SK-N-SH (cell line): ENCODE measurements at regions not wholly inside any gene's neighbourhood (a gene's known extent, or its start where the extent isn't known, plus 50 kb on each side); places are given as distances from the start of the nearest gene placed in this dataset.

Experiments
- CTCF ChIA-PET: fragments of 300-600, 350-600 bp; formaldehyde crosslinking; extraction: SDS; loops from one replicate; lab custom pipeline; 2021; lab: Yijun Ruan, JAX
- POLR2A ChIA-PET: fragments of 350-600 bp; sonication (Branson Sonifier 250); formaldehyde crosslinking; extraction: SDS; loops from one replicate; lab custom pipeline; 2020; ENCODE audit warnings: antibody characterized with exemption, inconsistent platforms; lab: Yijun Ruan, JAX
- DNase-seq: peaks from one replicate; pipeline ENCODE4 v3.0.0; 2012
- H2AFZ ChIP-seq: fragments of 200-600 bp; sonication (generic); 2 replicates; pipeline ENCODE4 v1.8.1; 2016; ENCODE audit warnings: antibody characterized with exemption, mild to moderate bottlenecking, low read depth
- H3F3A ChIP-seq: fragments of 200-600 bp; sonication (generic); replicated peaks from 2 replicates; pipeline ENCODE3; 2016; ENCODE audit warnings: antibody characterized with exemption, mild to moderate bottlenecking; ENCODE audit not compliant: insufficient read depth
- H3K27ac ChIP-seq, 2 experiments: fragments of 200-500 bp in 1 of 2; fragments of 200-600 bp in 1 of 2; sonication (Bioruptor generic) in 1 of 2; sonication (generic), shearing (Covaris generic) in 1 of 2; 2 replicates each; pipeline versions ENCODE4 v1.5.1 to v1.6.1; 2014 to 2016; ENCODE audit warnings: low read depth in 2 of 2, inconsistent platforms in 1 of 2, low read length in 1 of 2, mild to moderate bottlenecking in 1 of 2, mixed read lengths in 1 of 2
- H3K27me3 ChIP-seq: fragments of 200-600 bp; sonication (generic), shearing (Covaris generic); 2 replicates; pipeline ENCODE4 v1.6.1; 2016; ENCODE audit warnings: mixed run types; ENCODE audit not compliant: insufficient read depth
- H3K36me3 ChIP-seq, 2 experiments: fragments of 200-500 bp in 1 of 2; fragments of 200-600 bp in 1 of 2; sonication (Bioruptor generic) in 1 of 2; sonication (generic) in 1 of 2; replicated peaks in 1 of 2; 2 replicates each; pipeline versions ENCODE3 to v1.5.1; 2014 to 2016; ENCODE audit warnings: low read length in 1 of 2, mild to moderate bottlenecking in 1 of 2; ENCODE audit not compliant: insufficient read depth in 2 of 2, control insufficient read depth in 1 of 2
- H3K4me1 ChIP-seq, 2 experiments: fragments of 200-500 bp in 1 of 2; fragments of 200-600 bp in 1 of 2; sonication (Bioruptor generic) in 1 of 2; sonication (generic), shearing (Covaris generic) in 1 of 2; 2 replicates each; pipeline versions ENCODE4 v1.5.1 to v1.6.1; 2014 to 2016; ENCODE audit warnings: low read depth in 1 of 2, low read length in 1 of 2, mixed run types in 1 of 2; ENCODE audit not compliant: insufficient read depth in 2 of 2, control insufficient read depth in 1 of 2
- H3K4me2 ChIP-seq: fragments of 200-600 bp; sonication (generic), shearing (Covaris generic); 2 replicates; pipeline ENCODE4 v1.6.1; 2017; ENCODE audit warnings: mixed run types
- H3K4me3 ChIP-seq, 2 experiments: fragments of 200-500 bp in 1 of 2; fragments of 200-600 bp in 1 of 2; sonication (Bioruptor generic) in 1 of 2; sonication (generic), shearing (Covaris generic) in 1 of 2; 2 replicates each; pipeline versions ENCODE4 v1.5.1 to v1.8.1; 2014 to 2016; ENCODE audit warnings: low read depth in 2 of 2, inconsistent platforms in 1 of 2, low read length in 1 of 2, mild to moderate bottlenecking in 1 of 2, mixed read lengths in 1 of 2, moderate library complexity in 1 of 2
- H3K79me2 ChIP-seq: fragments of 200-600 bp; sonication (generic); 2 replicates; pipeline ENCODE4 v1.8.1; 2017; ENCODE audit warnings: mild to moderate bottlenecking; ENCODE audit not compliant: insufficient read depth
- H3K9ac ChIP-seq: fragments of 200-600 bp; sonication (generic); 2 replicates; pipeline ENCODE4 v1.6.1; 2017; ENCODE audit warnings: mixed run types
- H3K9me2 ChIP-seq: fragments of 200-600 bp; sonication (generic); 2 replicates; pipeline ENCODE4 v1.6.1; 2017; ENCODE audit warnings: mixed run types
- H3K9me3 ChIP-seq: fragments of 200-600 bp; sonication (generic); 2 replicates; pipeline ENCODE4 v1.6.1; 2017; ENCODE audit warnings: mixed run types, mild to moderate bottlenecking, moderate library complexity
- H4K20me1 ChIP-seq: fragments of 200-600 bp; sonication (generic); 2 replicates; pipeline ENCODE4 v1.6.1; 2017; ENCODE audit warnings: mild to moderate bottlenecking, mixed run types; ENCODE audit not compliant: insufficient read depth
- CHD2 ChIP-seq: fragments of 150-350 bp; IDR thresholded peaks from 2 replicates; pipeline ENCODE4 v1.6.1; 2018; ENCODE audit warnings: low read length; ENCODE audit not compliant: partially characterized antibody
- CTCF ChIP-seq: fragments of 200-600 bp; sonication (generic); IDR thresholded peaks from 2 replicates; pipeline ENCODE4 v1.6.1; 2017; ENCODE audit warnings: antibody characterized with exemption, mild to moderate bottlenecking, moderate library complexity
- ELF1 ChIP-seq: IDR thresholded peaks from 2 replicates; pipeline ENCODE4 v1.4.0; 2012
- EP300 ChIP-seq, 2 experiments: IDR thresholded peaks; 2 replicates each; pipeline versions ENCODE4 v1.4.0 to v1.6.1; 2012; ENCODE audit warnings: borderline replicate concordance in 1 of 2, low read depth in 1 of 2, low read length in 1 of 2
- FOSL2 ChIP-seq: IDR thresholded peaks from 2 replicates; pipeline ENCODE4 v1.4.0; 2012; ENCODE audit warnings: low read depth, mild to moderate bottlenecking, moderate library complexity, borderline replicate concordance
- FOXJ3 ChIP-seq: sonication (generic); formaldehyde crosslinking; IDR thresholded peaks from 2 replicates; pipeline ENCODE4 v1.5.1; 2020; ENCODE audit warnings: mild to moderate bottlenecking, missing genetic modification reagents
- FOXM1 ChIP-seq: IDR thresholded peaks from 2 replicates; pipeline ENCODE4 v1.4.0; 2012; ENCODE audit warnings: low read depth, mild to moderate bottlenecking
- GABPA ChIP-seq: IDR thresholded peaks from 2 replicates; pipeline ENCODE4 v1.4.0; 2012; ENCODE audit warnings: low read depth, mild to moderate bottlenecking
- MXI1 ChIP-seq: IDR thresholded peaks from 2 replicates; pipeline ENCODE4 v1.6.1; 2012; ENCODE audit warnings: mild to moderate bottlenecking, low read depth, low read length, improper control_type of control experiment
- RCOR1 ChIP-seq: fragments of 150-350 bp; IDR thresholded peaks from 2 replicates; pipeline ENCODE4 v1.6.1; 2017; ENCODE audit warnings: antibody characterized with exemption, low read length
- REST ChIP-seq: IDR thresholded peaks from 2 replicates; pipeline ENCODE4 v1.6.1; 2012; ENCODE audit warnings: mild to moderate bottlenecking, low read depth, low read length, moderate library complexity
- TCF12 ChIP-seq: IDR thresholded peaks from 2 replicates; pipeline ENCODE4 v1.4.0; 2012
- USF2 ChIP-seq: fragments of 150-350 bp; IDR thresholded peaks from 2 replicates; pipeline ENCODE4 v1.6.1; 2017; ENCODE audit warnings: antibody characterized with exemption, low read length, low read depth, borderline replicate concordance
- YY1 ChIP-seq: IDR thresholded peaks from 2 replicates; pipeline ENCODE4 v1.4.0; 2012; ENCODE audit warnings: low read depth, mild to moderate bottlenecking
- WGBS: methylation state at CpG from one replicate; pipeline ENCODE4 v1.1.6; 2017; ENCODE audit warnings: low lambda C conversion rate; 5-methylcytosine and 5-hydroxymethylcytosine counted together
- TF ChIP-seq, protein P1 (sequence below): IDR thresholded peaks from 2 replicates; pipeline ENCODE4 v1.4.0; 2012; ENCODE audit warnings: low read depth
- TF ChIP-seq, protein P2 (sequence below): IDR thresholded peaks from 2 replicates; pipeline ENCODE4 v1.4.0; 2012; ENCODE audit warnings: low read depth, borderline replicate concordance

DNA sequence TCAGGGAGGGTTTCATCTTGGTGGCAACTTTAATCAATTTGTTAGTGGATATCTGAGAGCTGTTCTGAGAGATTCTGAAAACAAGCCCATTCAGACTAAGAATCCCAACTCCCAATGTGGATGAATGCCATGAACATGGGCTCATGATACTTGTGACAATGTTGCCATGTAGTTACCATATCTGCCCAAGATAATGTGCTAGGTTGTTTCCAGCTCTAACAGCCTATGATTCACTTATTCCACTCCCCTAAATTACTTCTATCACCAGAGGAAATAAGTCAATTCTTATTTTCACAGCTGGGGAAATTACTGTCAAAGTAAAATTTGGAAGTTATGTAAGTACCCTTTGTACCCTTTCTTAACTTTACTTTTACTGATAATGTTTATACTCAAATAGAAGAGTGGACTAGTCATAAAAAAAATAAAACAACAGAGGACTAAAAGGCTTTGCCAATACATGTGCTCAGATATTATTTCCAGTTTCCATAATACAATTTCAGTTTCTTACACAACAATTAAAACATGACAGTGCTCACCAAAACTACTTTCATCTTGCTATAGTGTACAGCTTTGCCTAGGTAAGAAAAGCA lies 1101.7 kb upstream of the INTU start:
- DNase-seq = no peak
- Histone ChIP-seq H3K4me2 (no peak overlapping the region), H3K27ac (no peak overlapping the region), H3F3A (no peaks in the 10 kb centered on the region), H4K20me1 (no peaks in the 10 kb centered on the region), H3K27me3 (no peaks in the 10 kb centered on the region), H3K9me3 (no peaks in the 10 kb centered on the region), H3K9me2 (no peaks in the 10 kb centered on the region), H2AFZ (no peak overlapping the region), H3K4me3 (no peak overlapping the region), H3K4me1 (peaks cover 0 to 8% of the 10 kb centered on the region in 2 experiments; a peak in 1 of 4 replicates), H3K9ac (no peak overlapping the region), H3K79me2 (no peaks in the 10 kb centered on the region), H3K36me3 (no peaks in the 10 kb centered on the region)
- TF ChIP-seq USF2 (no peak), GABPA (no peak), EP300 (IDR thresholded peaks at IDR 0.05; ENCODE audit: borderline replicate concordance in 1 of 2, low read depth in 1 of 2, low read length in 1 of 2) (no peak), ELF1 (no peak), CTCF (no peak), CHD2 (no peak), FOXJ3 (CRISPR knock-in tag) (no peak), MXI1 (no peak), FOXM1 (no peak)
- TF ChIP-seq, protein P1, sequence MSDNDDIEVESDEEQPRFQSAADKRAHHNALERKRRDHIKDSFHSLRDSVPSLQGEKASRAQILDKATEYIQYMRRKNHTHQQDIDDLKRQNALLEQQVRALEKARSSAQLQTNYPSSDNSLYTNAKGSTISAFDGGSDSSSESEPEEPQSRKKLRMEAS = no peak
- TF ChIP-seq, protein P2, sequence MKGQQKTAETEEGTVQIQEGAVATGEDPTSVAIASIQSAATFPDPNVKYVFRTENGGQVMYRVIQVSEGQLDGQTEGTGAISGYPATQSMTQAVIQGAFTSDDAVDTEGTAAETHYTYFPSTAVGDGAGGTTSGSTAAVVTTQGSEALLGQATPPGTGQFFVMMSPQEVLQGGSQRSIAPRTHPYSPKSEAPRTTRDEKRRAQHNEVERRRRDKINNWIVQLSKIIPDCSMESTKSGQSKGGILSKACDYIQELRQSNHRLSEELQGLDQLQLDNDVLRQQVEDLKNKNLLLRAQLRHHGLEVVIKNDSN = no peak
- ChIA-PET CTCF (no interaction called here), POLR2A (no interaction called here)

DNA sequence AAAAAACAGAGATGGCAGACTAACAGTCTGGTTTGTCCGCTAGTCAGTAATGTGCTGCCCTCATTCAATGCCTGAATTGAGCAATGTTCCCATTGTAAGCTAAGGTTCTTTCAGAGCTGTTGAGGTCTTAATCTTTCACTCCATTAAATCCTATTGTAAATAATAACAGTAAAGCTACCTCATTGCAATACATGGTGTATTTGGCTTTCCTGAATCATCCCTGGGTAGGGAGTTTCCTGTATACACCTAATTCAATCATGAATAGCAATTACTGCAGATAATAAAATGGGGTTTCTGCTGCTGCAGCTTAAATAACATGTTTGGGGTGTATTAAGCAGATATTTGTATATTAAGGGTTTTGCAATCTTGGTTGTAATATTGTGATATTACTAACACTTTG lies 1100.2 kb upstream of the INTU start:
- Histone ChIP-seq H3K4me1 (peaks cover 0 to 8% of the 10 kb centered on the region in 2 experiments; a peak in 1 of 4 replicates), H3K79me2 (no peaks in the 10 kb centered on the region), H2AFZ (no peak overlapping the region), H3K27ac (no peak overlapping the region), H3K4me3 (no peak overlapping the region), H3K9ac (no peak overlapping the region), H3K9me2 (no peaks in the 10 kb centered on the region), H3F3A (no peaks in the 10 kb centered on the region), H3K27me3 (no peaks in the 10 kb centered on the region), H3K9me3 (no peaks in the 10 kb centered on the region), H4K20me1 (no peaks in the 10 kb centered on the region), H3K4me2 (no peak overlapping the region), H3K36me3 (no peaks in the 10 kb centered on the region)
- TF ChIP-seq FOXM1 (no peak), REST (no peak), FOSL2 (no peak), RCOR1 (no peak), TCF12 (no peak), YY1 (no peak), ELF1 (no peak)
- POLR2A ChIA-PET = no interaction called here
- CTCF ChIA-PET = no interaction called here
- no peak for DNase-seq
- WGBS = 95% methylated on average over 1 of the region's 1 CpG
